ENCODE measurements at regions not wholly inside any gene's neighbourhood (a gene's known extent, or its start where the extent isn't known, plus 50 kb on each side); places are given as distances from the start of the nearest gene placed in this dataset.
A peak's percentile ranks its signal among the peaks of the same experiment; 100 is the strongest.

DNA sequence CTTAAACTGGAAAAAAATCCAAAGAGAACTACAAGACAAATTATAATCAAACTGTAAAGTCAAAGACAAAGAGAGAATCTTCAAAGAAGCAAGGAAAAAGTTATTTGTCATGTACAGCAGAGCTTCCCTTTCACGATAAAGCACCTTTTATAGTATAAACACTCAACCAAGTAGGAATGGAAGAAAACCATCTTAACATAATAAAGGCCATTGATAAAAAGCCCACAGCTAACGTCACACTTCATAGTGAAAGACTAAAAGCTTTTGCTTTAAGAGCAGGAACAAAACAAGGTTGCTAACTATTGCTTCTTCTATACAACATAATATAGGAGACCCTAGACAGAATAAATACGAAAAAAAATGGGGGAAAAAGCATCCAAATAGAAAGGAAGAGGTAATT lies 595.7 kb upstream of the POU3F4 start:
- FAIRE-seq (no peak), DNase-seq (ENCODE audit: insufficient read length, low spot score) (no peak)

- no peak for FAIRE-seq
- no peak for DNase-seq (ENCODE audit: insufficient read length, low spot score)
Observed at GRCh38 chrX:82934980-82935379, 573.1 kb upstream of the POU3F4 start.

GRCh38 chrX:82945332-82945731 lies 562.8 kb upstream of the POU3F4 start:
- no peak for DNase-seq (ENCODE audit: insufficient read length, low spot score)
- no peak for FAIRE-seq

DNA sequence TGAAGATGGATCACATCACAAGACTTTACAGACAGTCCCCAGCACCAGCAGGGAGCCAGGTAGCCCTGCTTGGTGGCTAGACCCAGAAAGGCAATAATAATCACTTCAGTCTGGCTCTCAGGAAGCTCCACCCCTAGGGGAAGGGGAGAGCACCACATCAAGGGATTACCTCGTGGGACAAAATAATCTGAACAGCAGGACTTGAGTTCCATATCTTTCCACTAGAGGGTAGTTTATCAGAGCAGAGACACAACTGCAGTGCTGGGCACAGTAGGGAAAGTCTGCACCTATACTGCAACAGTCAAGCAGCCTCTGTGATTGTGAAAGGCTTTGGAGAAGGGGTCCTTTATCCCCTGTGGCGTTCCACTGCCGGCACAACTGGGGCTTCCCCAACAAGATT lies 547.0 kb upstream of the POU3F4 start:
- FAIRE-seq: no peak
- DNase-seq (ENCODE audit: insufficient read length, low spot score): no peak

DNA sequence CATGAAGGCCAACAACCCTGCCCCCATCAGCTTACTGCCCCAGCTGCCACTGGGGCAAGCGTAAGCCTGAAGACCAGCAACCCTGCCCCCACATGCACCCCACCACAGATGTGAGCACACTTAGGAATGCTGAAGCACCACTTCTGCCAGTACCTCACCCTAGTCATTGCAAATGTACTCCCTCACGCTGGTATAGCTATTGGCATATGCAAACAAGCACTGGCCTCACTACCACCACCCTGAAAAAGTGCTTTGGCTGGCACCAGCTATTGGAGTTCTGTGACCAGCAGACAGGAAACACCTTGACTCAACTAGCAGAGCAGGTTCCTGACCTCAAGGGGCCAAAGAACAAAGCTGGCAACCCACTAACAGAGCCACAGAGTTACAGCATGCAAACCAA lies 534.4 kb upstream of the POU3F4 start:
- FAIRE-seq (no peak), DNase-seq (ENCODE audit: insufficient read length, low spot score) (no peak)

DNA sequence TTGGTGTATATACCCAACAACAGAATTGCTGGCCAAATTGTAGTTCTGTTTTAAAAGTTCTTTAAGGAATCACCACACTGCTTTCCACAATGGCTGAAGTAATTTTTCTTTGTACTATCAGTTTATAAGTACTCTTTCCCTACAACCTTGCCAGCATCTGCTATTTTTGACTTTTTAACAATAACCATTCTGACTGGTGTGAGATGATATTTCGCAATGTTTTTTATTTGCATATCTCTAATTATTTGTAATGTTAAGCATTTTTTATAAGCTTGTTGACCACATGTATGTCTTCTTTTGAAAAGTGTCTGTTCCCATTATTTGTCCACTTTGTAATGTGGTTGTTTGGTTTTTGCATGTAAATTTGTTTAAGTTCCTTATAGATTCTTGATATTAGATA lies 509.9 kb upstream of the POU3F4 start:
- DNase-seq (ENCODE audit: insufficient read length, low spot score) (no peak), FAIRE-seq (peak; percentile 47)

DNA sequence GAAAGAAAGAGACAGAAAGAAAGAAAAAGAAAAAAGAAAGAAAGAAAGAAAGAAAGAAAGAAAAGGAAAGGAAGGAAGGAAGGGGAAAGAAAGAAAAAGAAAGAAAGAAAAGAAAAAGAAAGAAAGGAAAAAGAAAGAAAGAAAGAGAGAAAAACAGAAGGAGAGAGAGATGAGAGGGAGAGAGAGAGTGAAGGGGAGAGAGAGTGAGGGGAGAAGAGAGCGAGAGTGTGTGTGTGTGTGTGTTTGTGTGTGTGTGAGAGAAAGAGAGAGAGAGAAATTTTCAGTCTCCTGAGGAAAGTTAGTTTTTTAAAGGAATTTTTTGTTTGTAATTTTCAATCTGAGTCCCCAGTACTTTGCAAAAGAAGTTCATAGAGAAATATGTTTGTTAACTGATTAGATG lies 504.1 kb upstream of the POU3F4 start:
- DNase-seq (ENCODE audit: insufficient read length, low spot score) (no peak), FAIRE-seq (peak; percentile 42)

DNA sequence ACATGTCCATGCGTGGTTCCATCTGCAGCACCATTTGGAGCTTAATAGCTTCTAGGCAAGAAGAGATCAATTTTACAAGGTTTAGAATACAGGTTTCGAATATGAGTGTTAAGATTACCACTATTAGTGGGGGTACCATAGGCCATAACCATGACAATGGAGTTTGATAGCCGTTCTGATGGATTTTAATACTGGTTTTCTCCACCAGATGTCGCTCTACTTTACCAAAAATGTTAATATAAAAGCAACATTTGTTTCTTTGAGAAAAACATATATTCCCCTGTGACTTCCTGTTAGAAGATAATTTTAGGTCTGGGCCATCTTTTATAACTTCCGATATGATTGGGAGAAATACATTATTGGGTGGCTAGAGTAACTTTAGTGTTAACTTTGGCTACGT lies 499.7 kb upstream of the POU3F4 start:
- FAIRE-seq: no peak

GRCh38 chrX:83019258-83019657 lies 488.8 kb upstream of the POU3F4 start:
- no peak for FAIRE-seq
- DNase-seq (ENCODE audit: insufficient read length, low spot score): no peak

More for the DNA sequence above, 499.7 kb upstream of the POU3F4 start:
- no peak for DNase-seq (ENCODE audit: insufficient read length, low spot score)

DNA sequence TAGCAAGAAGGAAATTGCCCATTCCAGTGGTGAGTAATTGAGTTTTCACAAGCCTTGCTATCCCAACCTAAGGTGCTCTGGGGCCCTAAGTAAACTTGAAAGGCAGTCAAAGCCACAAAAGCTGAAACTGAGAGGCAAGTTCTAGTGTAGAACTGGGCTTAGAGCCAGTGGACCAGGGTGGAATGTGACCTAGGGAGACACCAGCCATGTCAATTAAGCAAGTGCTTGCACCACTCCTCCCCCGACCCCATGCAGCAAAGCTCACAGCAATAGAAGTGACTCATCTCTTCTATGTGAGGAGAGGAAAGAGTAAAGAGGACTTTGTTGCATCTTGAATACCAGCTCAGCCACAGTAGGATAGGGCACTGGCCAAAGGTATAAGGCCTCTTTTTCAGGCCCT lies 486.1 kb upstream of the POU3F4 start:
- FAIRE-seq (no peak), DNase-seq (ENCODE audit: insufficient read length, low spot score) (no peak)

Measured in GM19239 (cell line).